ENCODE measurements at regions not wholly inside any gene's neighbourhood (a gene's known extent, or its start where the extent isn't known, plus 50 kb on each side); places are given as distances from the start of the nearest gene placed in this dataset.

- no peak for TF ChIP-seq CTCF (IDR thresholded peaks at IDR 0.05)
- no peak for TF ChIP-seq POLR2A (IDR thresholded peaks at IDR 0.05)
- no peak for TF ChIP-seq POLR2AphosphoS5 (IDR thresholded peaks at IDR 0.05)
- no peak for TF ChIP-seq EP300 (IDR thresholded peaks at IDR 0.05)
Observed at GRCh38 chr15:35833581-35833980, 287.6 kb upstream of the DPH6 start.
